HG03025 (cell line): ENCODE measurements at regions not wholly inside any gene's neighbourhood (a gene's known extent, or its start where the extent isn't known, plus 50 kb on each side); places are given as distances from the start of the nearest gene placed in this dataset.

Source experiments
- ATAC-seq: cut with Tn5 transposase; IDR thresholded peaks from one replicate; pipeline ENCODE4 v1.9.1; 2021; ENCODE audit warnings: mild to moderate bottlenecking, moderate library complexity; ENCODE audit not compliant: unreplicated experiment, low FRiP score

DNA sequence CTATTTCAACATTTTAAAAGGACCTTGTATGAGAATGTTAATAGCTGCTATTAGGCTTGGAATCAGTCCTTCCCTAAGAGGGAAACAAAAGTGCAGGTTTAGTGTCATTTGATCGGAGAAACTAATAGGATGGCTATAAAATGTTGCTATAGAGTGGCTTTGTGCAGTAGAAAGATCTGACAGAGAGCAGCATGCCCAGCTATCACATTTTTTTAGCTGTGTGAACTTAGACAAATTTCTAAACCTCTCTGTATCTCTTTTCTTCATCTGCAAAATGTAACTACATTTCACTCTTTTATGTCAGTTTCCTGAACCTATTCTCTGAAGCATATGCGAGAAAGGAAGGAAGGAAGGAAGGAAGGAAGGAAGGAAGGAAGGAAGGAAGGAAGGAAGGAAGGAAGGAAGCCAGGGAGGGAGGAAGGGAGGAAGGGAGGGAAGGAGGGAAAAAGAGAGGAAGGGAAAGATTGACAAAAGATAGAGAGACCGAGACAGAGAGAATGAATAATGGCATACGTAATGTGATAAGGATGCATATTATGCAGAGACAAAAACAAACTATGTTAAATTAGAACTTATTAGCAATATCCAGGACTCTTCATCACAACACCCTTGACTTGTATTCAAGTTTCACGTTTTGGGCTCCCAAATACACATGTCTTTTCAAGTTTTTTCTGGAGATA, 52.6 kb upstream of the CDH8 start:
- no peak for ATAC-seq
